Vagina (tissue), 2 donors: ENCODE measurements at regions not wholly inside any gene's neighbourhood (a gene's known extent, or its start where the extent isn't known, plus 50 kb on each side); places are given as distances from the start of the nearest gene placed in this dataset.

Source experiments
- DNase-seq, 2 donors: peaks; one replicate each; pipeline ENCODE4 v3.0.0-alpha.2; 2017; ENCODE audit errors: extremely low spot score in 2 of 2
- H3K27ac ChIP-seq: fragments of 200-600 bp; sonication (generic); one replicate; pipeline ENCODE4 v1.5.1; 2019
- H3K27me3 ChIP-seq: fragments of 200-600 bp; sonication (generic); one replicate; pipeline ENCODE4 v1.5.1; 2019
- H3K36me3 ChIP-seq, 2 donors: fragments of 200-600 bp; sonication (generic); one replicate each; pipeline ENCODE4 v1.5.1; 2017 to 2019
- H3K4me1 ChIP-seq: fragments of 200-600 bp; sonication (generic); one replicate; pipeline ENCODE4 v1.5.1; 2019
- H3K4me3 ChIP-seq, 2 donors: fragments of 200-600 bp; sonication (generic); 1 replicate in 1 of 2; 2 replicates in 1 of 2; pipeline ENCODE4 v1.5.1; 2016 to 2019
- H3K9me3 ChIP-seq: fragments of 200-600 bp; sonication (generic); one replicate; pipeline ENCODE4 v1.5.1; 2019
- CTCF ChIP-seq, 3 experiments: fragments of 450-650 bp in 2 of 3; fragments of 200-600 bp in 1 of 3; sonication (generic) in 1 of 3; IDR thresholded peaks; one replicate each; pipeline ENCODE4 v1.5.1; 2017 to 2019; ENCODE audit warnings: antibody characterized with exemption in 3 of 3, mild to moderate bottlenecking in 2 of 3, moderate library complexity in 2 of 3
- POLR2A ChIP-seq, 2 donors: fragments of 450-650 bp; IDR thresholded peaks; one replicate each; pipeline ENCODE4 v1.6.1; 2017; ENCODE audit warnings: antibody characterized with exemption in 2 of 2, mild to moderate bottlenecking in 2 of 2, moderate library complexity in 2 of 2
- POLR2AphosphoS5 ChIP-seq, 2 donors: sonication (generic); formaldehyde crosslinking; IDR thresholded peaks; one replicate each; pipeline ENCODE4 v1.9.0; 2017; ENCODE audit warnings: antibody characterized with exemption in 2 of 2, mild to moderate bottlenecking in 2 of 2, low read depth in 1 of 2; ENCODE audit not compliant: insufficient read depth in 1 of 2
- intact Hi-C: fragments of 100-400 bp; cut with DNase I; formaldehyde crosslinking; loops from one replicate; pipeline ENCODE4 v1.15.1; 2023

GRCh38 chr5:5671823-5672222 is 249.3 kb downstream of the ICE1 start:
- Histone ChIP-seq H3K36me3 (no peaks in the 10 kb centered on the region), H3K9me3 (no peaks in the 10 kb centered on the region), H3K27ac (no peak overlapping the region), H3K4me3 (no peak overlapping the region), H3K4me1 (peaks cover 23% of the 10 kb centered on the region), H3K27me3 (no peaks in the 10 kb centered on the region)
- no peak for DNase-seq
- intact Hi-C loops = no loop called here
- TF ChIP-seq POLR2A (IDR thresholded peaks at IDR 0.05) = no peak
- no peak for TF ChIP-seq POLR2AphosphoS5 (IDR thresholded peaks at IDR 0.05; ENCODE audit: insufficient read depth in 1 of 2, low read depth in 1 of 2)
- no peak for TF ChIP-seq CTCF (IDR thresholded peaks at IDR 0.05)

DNA sequence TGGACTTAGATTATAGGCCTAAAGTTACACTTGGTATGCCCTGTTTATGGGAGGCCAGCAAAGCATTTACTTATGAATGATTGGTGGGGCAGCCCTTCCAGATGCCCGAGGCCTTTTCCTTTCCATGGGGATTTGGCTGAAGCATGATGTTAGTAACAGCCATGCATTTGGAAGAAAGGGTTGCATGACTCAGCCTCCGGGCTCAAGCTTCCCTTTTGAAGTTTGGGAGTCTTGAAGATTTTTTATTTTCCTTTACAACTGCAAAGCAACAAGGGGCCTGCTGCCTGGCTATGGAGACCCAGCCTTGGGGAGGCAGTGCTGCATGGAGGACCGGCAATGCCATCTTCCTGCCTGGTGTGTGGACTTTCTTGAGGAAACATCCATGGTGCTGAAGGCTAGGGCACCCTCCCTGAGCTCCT is 244.7 kb downstream of the ICE1 start:
- Histone ChIP-seq H3K9me3 (no peaks in the 10 kb centered on the region), H3K27ac (no peak overlapping the region), H3K36me3 (no peaks in the 10 kb centered on the region), H3K4me1 (peaks cover 16% of the 10 kb centered on the region), H3K4me3 (no peak overlapping the region), H3K27me3 (no peaks in the 10 kb centered on the region)
- DNase-seq = no peak
- no peak for TF ChIP-seq CTCF (IDR thresholded peaks at IDR 0.05)
- TF ChIP-seq POLR2AphosphoS5 (IDR thresholded peaks at IDR 0.05; ENCODE audit: insufficient read depth in 1 of 2, low read depth in 1 of 2) = no peak
- intact Hi-C loops = no loop called here

GRCh38 chr5:5666369-5666768 is 243.9 kb downstream of the ICE1 start:
- H3K4me3 ChIP-seq = no peak overlapping the region
- no peak overlapping the region for H3K27ac ChIP-seq
- no peak for TF ChIP-seq CTCF (IDR thresholded peaks at IDR 0.05)
- no peak for TF ChIP-seq POLR2AphosphoS5 (IDR thresholded peaks at IDR 0.05; ENCODE audit: insufficient read depth in 1 of 2, low read depth in 1 of 2)
- TF ChIP-seq POLR2A (IDR thresholded peaks at IDR 0.05) = no peak
- intact Hi-C loops = no loop called here
- no peaks in the 10 kb centered on the region for H3K36me3 ChIP-seq
- no peak for DNase-seq
- no peaks in the 10 kb centered on the region for H3K27me3 ChIP-seq
- H3K4me1 ChIP-seq = peaks cover 16% of the 10 kb centered on the region
- H3K9me3 ChIP-seq = no peaks in the 10 kb centered on the region

DNA sequence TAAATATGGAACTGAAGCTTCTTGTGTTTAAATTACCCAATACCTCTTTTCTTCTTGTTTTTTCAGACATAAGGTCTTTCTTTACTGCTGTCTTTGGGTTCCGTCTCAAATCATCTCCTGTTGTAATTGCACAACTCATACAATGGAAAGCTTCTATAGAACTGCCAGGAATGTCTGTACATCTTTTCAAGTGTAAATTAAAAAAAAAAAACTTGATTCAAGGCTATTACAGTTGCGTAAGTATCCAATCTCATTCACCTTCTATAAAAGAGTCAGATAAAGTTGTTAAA is 243.5 kb downstream of the ICE1 start:
- H3K9me3 ChIP-seq = no peaks in the 10 kb centered on the region
- H3K27ac ChIP-seq = no peak overlapping the region
- no peak overlapping the region for H3K4me3 ChIP-seq
- DNase-seq = no peak
- TF ChIP-seq CTCF (IDR thresholded peaks at IDR 0.05) (no peak), POLR2A (IDR thresholded peaks at IDR 0.05) (no peak), POLR2AphosphoS5 (IDR thresholded peaks at IDR 0.05; ENCODE audit: insufficient read depth in 1 of 2, low read depth in 1 of 2) (no peak)
- H3K4me1 ChIP-seq = peaks cover 16% of the 10 kb centered on the region
- no peaks in the 10 kb centered on the region for H3K36me3 ChIP-seq
- H3K27me3 ChIP-seq = no peaks in the 10 kb centered on the region
- intact Hi-C loops = no loop called here

GRCh38 chr5:5665225-5666075 is 243.0 kb downstream of the ICE1 start:
- intact Hi-C loops = no loop called here
- Histone ChIP-seq H3K27me3 (no peaks in the 10 kb centered on the region), H3K4me3 (no peak overlapping the region), H3K4me1 (peaks cover 16% of the 10 kb centered on the region), H3K36me3 (no peaks in the 10 kb centered on the region), H3K9me3 (no peaks in the 10 kb centered on the region), H3K27ac (no peak overlapping the region)
- TF ChIP-seq POLR2A (IDR thresholded peaks at IDR 0.05) (no peak), CTCF (IDR thresholded peaks at IDR 0.05) (no peak), POLR2AphosphoS5 (IDR thresholded peaks at IDR 0.05; ENCODE audit: insufficient read depth in 1 of 2, low read depth in 1 of 2) (no peak)
- no peak for DNase-seq
